Mucosa of stomach (tissue), 1 donor: ENCODE measurements at regions not wholly inside any gene's neighbourhood (a gene's known extent, or its start where the extent isn't known, plus 50 kb on each side); places are given as distances from the start of the nearest gene placed in this dataset.

Experiments
- H3K27me3 ChIP-seq: one replicate; pipeline ENCODE4 v1.7.0; 2013; ENCODE audit warnings: mild to moderate bottlenecking, low read length; ENCODE audit not compliant: control insufficient read depth, insufficient read depth
- H3K36me3 ChIP-seq: one replicate; pipeline ENCODE4 v1.7.0; 2013; ENCODE audit warnings: low read length; ENCODE audit not compliant: control insufficient read depth, insufficient read depth
- H3K4me1 ChIP-seq: one replicate; pipeline ENCODE4 v1.7.0; 2013; ENCODE audit warnings: mild to moderate bottlenecking, low read length; ENCODE audit not compliant: control insufficient read depth, insufficient read depth
- H3K4me3 ChIP-seq: one replicate; pipeline ENCODE4 v1.7.0; 2013; ENCODE audit warnings: low read length
- H3K9ac ChIP-seq: one replicate; pipeline ENCODE4 v1.7.0; 2013; ENCODE audit warnings: mild to moderate bottlenecking, low read length, moderate library complexity
- H3K9me3 ChIP-seq: one replicate; pipeline ENCODE4 v1.7.0; 2013; ENCODE audit warnings: mild to moderate bottlenecking, low read length, moderate library complexity; ENCODE audit not compliant: control insufficient read depth
- donor health status: Pancreatic carcinoma.

DNA sequence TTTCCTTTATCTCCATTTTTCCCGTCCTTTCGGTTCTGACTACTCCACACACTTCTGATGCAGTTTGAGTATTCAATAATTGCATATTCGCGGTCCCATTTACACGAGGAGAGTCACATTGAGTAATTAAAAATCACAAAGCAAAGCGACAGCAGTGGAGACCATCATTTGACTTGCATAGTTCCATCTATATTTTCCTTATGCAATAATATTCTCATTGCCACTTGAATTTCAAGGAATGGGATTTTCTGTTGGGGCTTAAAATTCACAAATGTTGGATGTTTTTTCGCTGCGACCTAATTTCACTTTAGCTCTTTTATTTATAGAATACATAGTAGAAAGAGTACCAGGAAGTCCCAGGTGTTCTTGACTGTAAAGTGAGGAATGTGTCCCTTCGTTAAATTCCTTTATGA lies 186.8 kb downstream of the ZEB2 start:
- Histone ChIP-seq H3K27me3 (no peaks in the 10 kb centered on the region), H3K9me3 (no peaks in the 10 kb centered on the region), H3K36me3 (no peaks in the 10 kb centered on the region), H3K9ac (peak overlapping the region; percentile 57), H3K4me1 (peaks cover 8% of the 10 kb centered on the region), H3K4me3 (peak overlapping the region; percentile 68)

DNA sequence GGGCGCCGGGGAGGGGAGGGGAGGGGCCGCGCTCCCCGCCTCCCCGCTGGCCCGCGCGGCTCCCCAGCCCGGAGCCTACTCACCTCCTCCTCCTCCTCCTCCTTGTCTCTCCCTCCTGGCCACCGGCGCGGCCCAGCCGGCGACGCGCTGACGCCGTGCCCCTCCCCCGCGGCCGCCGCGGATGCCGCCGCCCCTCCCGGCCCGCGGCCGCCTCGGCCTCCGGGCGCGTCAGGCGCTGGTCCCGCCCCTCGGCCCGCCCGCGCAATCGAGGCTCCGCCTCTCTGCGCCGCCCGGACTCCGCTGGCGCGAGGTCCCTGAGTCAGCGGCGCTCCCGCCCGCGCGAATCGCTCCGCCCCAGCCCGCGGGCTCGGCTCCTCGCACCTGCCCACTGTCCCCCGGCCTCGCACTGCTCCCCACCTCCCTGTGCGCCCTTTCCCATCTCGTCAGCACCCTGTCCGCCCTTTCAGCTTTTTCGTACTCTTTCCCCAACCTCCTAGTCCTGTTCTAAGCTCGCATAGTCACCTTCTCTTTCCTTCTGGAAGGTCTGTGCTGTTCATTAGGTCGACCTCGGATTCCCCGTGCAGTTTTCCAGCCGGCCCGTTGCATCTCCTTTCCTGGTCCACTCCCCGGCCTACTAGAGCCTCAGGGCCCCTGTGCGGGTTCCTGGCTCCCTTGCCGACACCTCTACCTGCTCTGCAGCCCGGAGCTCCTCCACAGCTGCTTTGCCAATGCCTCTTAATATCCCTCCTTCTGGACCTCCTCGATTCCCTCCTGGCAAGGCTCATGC lies 187.4 kb downstream of the ZEB2 start:
- H3K4me3 ChIP-seq, result peak overlapping the region; percentile 68
- H3K4me1 ChIP-seq, result peaks cover 8% of the 10 kb centered on the region
- no peaks in the 10 kb centered on the region for H3K9me3 ChIP-seq
- no peaks in the 10 kb centered on the region for H3K36me3 ChIP-seq
- peak overlapping the region; percentile 88 for H3K9ac ChIP-seq
- no peaks in the 10 kb centered on the region for H3K27me3 ChIP-seq

DNA sequence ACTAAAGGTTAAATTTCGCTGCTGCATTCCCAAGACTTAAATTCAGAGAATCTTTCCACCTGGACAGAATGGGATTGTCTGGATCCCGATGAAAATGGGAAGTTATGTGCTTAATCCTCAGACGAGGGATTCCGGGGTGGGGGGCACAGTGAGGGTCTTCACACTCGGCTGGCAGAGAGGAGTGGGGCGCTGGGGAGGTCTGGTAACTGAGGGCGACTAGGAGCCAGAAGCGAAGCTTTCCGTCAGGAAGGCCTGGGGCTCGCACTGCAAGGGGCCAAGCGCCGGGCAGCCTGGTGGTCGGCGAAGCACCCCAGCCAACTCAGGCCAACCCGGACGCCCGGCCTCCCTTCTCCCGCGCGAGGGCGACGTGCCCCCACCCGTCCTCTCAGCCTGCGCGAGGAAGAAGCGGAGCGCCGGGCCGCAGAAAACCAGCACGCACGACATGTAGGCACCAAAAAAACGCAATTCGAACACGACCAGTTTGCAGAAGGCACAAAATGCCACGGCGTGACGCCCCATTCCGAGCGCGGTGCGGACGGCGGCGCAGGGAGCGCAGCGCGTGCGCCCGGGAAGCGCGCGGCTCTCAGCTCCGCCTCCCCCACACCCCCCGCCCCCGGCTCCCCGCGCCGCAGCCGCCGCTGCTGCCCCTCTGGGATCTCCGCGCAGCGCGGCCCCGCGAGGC lies 188.1 kb downstream of the ZEB2 start:
- Histone ChIP-seq H3K27me3 (no peaks in the 10 kb centered on the region), H3K36me3 (no peaks in the 10 kb centered on the region), H3K9me3 (no peaks in the 10 kb centered on the region), H3K9ac (peak overlapping the region; percentile 88), H3K4me3 (peak overlapping the region; percentile 90), H3K4me1 (peaks cover 8% of the 10 kb centered on the region)

- Histone ChIP-seq H3K27me3 (no peaks in the 10 kb centered on the region), H3K4me3 (peak overlapping the region; percentile 90), H3K36me3 (no peaks in the 10 kb centered on the region), H3K9ac (peak overlapping the region; percentile 88), H3K4me1 (peaks cover 8% of the 10 kb centered on the region), H3K9me3 (no peaks in the 10 kb centered on the region)
These were observed 188.8 kb downstream of the ZEB2 start for GRCh38 chr2:144330951-144331673.

- H3K9me3 ChIP-seq, result no peaks in the 10 kb centered on the region
These were observed 190.4 kb downstream of the ZEB2 start for GRCh38 chr2:144329472-144329871.

DNA sequence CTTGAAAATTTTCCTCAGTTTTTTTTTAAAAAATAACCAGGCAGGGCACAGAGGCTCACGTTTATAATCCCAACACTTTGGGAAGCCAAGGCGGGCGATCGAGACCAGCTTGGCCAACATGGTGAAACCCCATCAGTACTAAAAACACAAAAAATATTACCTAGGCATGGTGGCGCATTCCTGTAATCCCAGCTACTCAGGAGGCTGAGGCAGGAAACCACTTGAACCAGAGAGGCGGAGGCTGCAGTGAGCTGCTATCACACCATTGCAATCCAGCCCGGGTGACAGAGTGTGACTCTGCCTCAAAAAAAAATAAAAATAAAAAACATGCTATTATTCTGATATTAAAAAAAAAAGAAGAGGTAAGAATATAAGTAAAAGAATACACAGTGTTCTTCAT lies 191.0 kb downstream of the ZEB2 start:
- no peak overlapping the region for H3K4me3 ChIP-seq
- H3K36me3 ChIP-seq, result no peaks in the 10 kb centered on the region
- peaks cover 8% of the 10 kb centered on the region for H3K4me1 ChIP-seq
- no peak overlapping the region for H3K9ac ChIP-seq
- H3K9me3 ChIP-seq, result no peaks in the 10 kb centered on the region
- no peaks in the 10 kb centered on the region for H3K27me3 ChIP-seq

More at GRCh38 chr2:144329472-144329871, 190.4 kb downstream of the ZEB2 start:
- Histone ChIP-seq H3K9ac (no peak overlapping the region), H3K4me1 (peaks cover 8% of the 10 kb centered on the region), H3K27me3 (no peaks in the 10 kb centered on the region), H3K36me3 (no peaks in the 10 kb centered on the region), H3K4me3 (no peak overlapping the region)

DNA sequence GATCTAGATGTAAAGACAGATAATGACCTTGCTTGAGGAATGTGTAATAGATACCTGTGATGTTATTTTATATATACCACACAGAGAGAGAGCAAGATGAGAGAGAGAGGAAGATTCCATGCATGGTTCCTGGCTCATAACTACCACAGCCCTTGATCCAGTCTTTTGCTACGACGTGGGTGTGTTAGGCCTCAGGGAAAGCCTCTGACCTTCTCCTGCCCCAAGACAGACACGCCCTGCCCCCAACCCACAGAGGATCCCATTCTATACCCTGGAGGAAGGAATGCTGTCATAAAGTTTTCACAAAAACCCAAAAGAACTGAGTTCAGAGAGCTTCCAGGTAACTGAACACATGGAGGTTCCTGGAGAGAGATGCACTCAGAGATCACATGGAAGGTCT lies 193.1 kb downstream of the ZEB2 start:
- no peaks in the 10 kb centered on the region for H3K36me3 ChIP-seq

GRCh38 chr2:144325086-144325485 lies 194.8 kb downstream of the ZEB2 start:
- Histone ChIP-seq H3K36me3 (no peaks in the 10 kb centered on the region), H3K9ac (no peak overlapping the region)

More for the DNA sequence above, 193.1 kb downstream of the ZEB2 start:
- Histone ChIP-seq H3K27me3 (no peaks in the 10 kb centered on the region), H3K4me1 (no peaks in the 10 kb centered on the region), H3K9ac (no peak overlapping the region), H3K9me3 (no peaks in the 10 kb centered on the region), H3K4me3 (no peak overlapping the region)

GRCh38 chr2:144324446-144325045 lies 195.4 kb downstream of the ZEB2 start:
- H3K36me3 ChIP-seq, result no peaks in the 10 kb centered on the region
- H3K4me1 ChIP-seq, result no peaks in the 10 kb centered on the region
- no peaks in the 10 kb centered on the region for H3K9me3 ChIP-seq
- no peak overlapping the region for H3K4me3 ChIP-seq
- H3K9ac ChIP-seq, result no peak overlapping the region
- H3K27me3 ChIP-seq, result no peaks in the 10 kb centered on the region

More at GRCh38 chr2:144325086-144325485, 194.8 kb downstream of the ZEB2 start:
- Histone ChIP-seq H3K4me1 (no peaks in the 10 kb centered on the region), H3K9me3 (no peaks in the 10 kb centered on the region), H3K4me3 (no peak overlapping the region), H3K27me3 (no peaks in the 10 kb centered on the region)

GRCh38 chr2:144323946-144324345 lies 196.0 kb downstream of the ZEB2 start:
- Histone ChIP-seq H3K4me3 (no peak overlapping the region), H3K4me1 (no peaks in the 10 kb centered on the region), H3K9ac (no peak overlapping the region), H3K27me3 (no peaks in the 10 kb centered on the region), H3K9me3 (no peaks in the 10 kb centered on the region), H3K36me3 (no peaks in the 10 kb centered on the region)

DNA sequence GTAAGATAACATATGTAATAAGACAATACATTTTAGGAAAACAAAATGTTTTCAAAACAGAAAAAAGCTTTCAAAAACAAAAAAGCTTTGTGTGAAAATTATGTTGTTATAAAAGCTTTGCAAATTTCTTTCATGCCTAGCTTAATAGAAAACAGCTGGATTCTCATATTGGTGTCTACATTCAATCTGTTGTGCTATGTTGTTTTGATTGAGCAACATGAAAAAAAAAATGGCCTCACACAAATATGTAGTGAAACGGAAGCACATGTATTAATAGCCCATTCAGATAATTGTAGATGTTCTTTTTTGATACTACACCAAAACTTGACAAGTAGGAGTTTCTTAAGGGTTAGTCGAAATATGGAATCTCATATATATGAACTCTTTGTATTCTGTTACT lies 197.5 kb downstream of the ZEB2 start:
- Histone ChIP-seq H3K9ac (no peak overlapping the region), H3K36me3 (no peaks in the 10 kb centered on the region), H3K4me3 (no peak overlapping the region), H3K27me3 (no peaks in the 10 kb centered on the region), H3K9me3 (no peaks in the 10 kb centered on the region), H3K4me1 (no peaks in the 10 kb centered on the region)
